A673 (cell line): ENCODE measurements at regions not wholly inside any gene's neighbourhood (a gene's known extent, or its start where the extent isn't known, plus 50 kb on each side); places are given as distances from the start of the nearest gene placed in this dataset.
A peak's percentile ranks its signal among the peaks of the same experiment; 100 is the strongest.
"Not testable (repeated sequence)": the region's sequence is repeated elsewhere in the genome, so short reads cannot be mapped to it uniquely, and the experiment has no call there.

Source experiments
- BruUV-seq: library from RNA; stranded (reverse); fragments of 400-500 nt; replicated peaks from 2 replicates; lab custom pipeline; 2021; lab: Mats Ljungman, UMichigan
- CTCF ChIA-PET: fragments of 300-600 bp; sonication (Branson Sonifier 250); formaldehyde crosslinking; loops from one replicate; lab custom pipeline; 2022; ENCODE audit warnings: antibody characterized with exemption; lab: Charles Lee
- POLR2A ChIA-PET: fragments of 300-600 bp; sonication (Branson Sonifier 250); formaldehyde crosslinking; loops from one replicate; lab custom pipeline; 2022; ENCODE audit warnings: antibody characterized with exemption; ENCODE audit not compliant: low non-redundant PET; lab: Charles Lee
- DNase-seq: peaks from one replicate; pipeline ENCODE4 v3.0.0-alpha.2; 2015; ENCODE audit warnings: low spot score
- H3K27ac ChIP-seq: fragments of 200-600 bp; sonication (generic); 2 replicates; pipeline ENCODE4 v1.5.1; 2016; ENCODE audit warnings: mixed run types, low read depth, mild to moderate bottlenecking, mixed read lengths, antibody characterized with exemption, low read length; ENCODE audit not compliant: poor library complexity, severe bottlenecking
- H3K27me3 ChIP-seq: fragments of 200-600 bp; sonication (generic); replicated peaks from 2 replicates; pipeline ENCODE4 v1.6.1; 2017; ENCODE audit warnings: mixed run types, low read depth, mild to moderate bottlenecking, mixed read lengths, antibody characterized with exemption, low read length; ENCODE audit not compliant: insufficient read depth, poor library complexity
- H3K36me3 ChIP-seq: fragments of 200-600 bp; sonication (generic); 2 replicates; pipeline ENCODE4 v1.6.1; 2016; ENCODE audit warnings: mixed run types, mild to moderate bottlenecking, mixed read lengths, antibody characterized with exemption, low read length; ENCODE audit not compliant: insufficient read depth, poor library complexity, severe bottlenecking
- H3K4me1 ChIP-seq: fragments of 200-600 bp; sonication (generic); 2 replicates; pipeline ENCODE4 v1.6.1; 2017; ENCODE audit warnings: mixed run types, mild to moderate bottlenecking, mixed read lengths, antibody characterized with exemption, low read length; ENCODE audit not compliant: insufficient read depth, poor library complexity, severe bottlenecking
- H3K4me3 ChIP-seq: fragments of 200-600 bp; sonication (generic); 2 replicates; pipeline ENCODE4 v1.5.1; 2016; ENCODE audit warnings: low read depth, mixed run types, mild to moderate bottlenecking, mixed read lengths, low read length; ENCODE audit not compliant: poor library complexity, severe bottlenecking
- H3K9me3 ChIP-seq: fragments of 200-600 bp; sonication (generic); 2 replicates; pipeline ENCODE4 v1.6.1; 2016; ENCODE audit warnings: mixed run types, low read depth, mild to moderate bottlenecking, mixed read lengths, antibody characterized with exemption, low read length; ENCODE audit not compliant: poor library complexity, severe bottlenecking
- EZH2 ChIP-seq: fragments of 200-600 bp; sonication (generic); IDR thresholded peaks from 2 replicates; pipeline ENCODE4 v1.6.1; 2017; ENCODE audit warnings: borderline replicate concordance, low read depth, mild to moderate bottlenecking, mixed read lengths, antibody characterized with exemption, low read length; ENCODE audit not compliant: poor library complexity, severe bottlenecking
- intact Hi-C: fragments of 100-400 bp; cut with micrococcal nuclease; formaldehyde crosslinking; loops from one replicate; pipeline ENCODE4 v1.10.0; 2022; ENCODE audit not compliant: unreplicated experiment
- TF ChIP-seq, protein P1 (sequence below): fragments of 300-800, 200-600 bp; sonication (generic); conservative IDR thresholded peaks from 2 replicates; pipeline ENCODE4 v1.5.1; 2017; ENCODE audit warnings: low read depth, mild to moderate bottlenecking, antibody characterized with exemption, low read length, moderate library complexity, mixed read lengths

DNA sequence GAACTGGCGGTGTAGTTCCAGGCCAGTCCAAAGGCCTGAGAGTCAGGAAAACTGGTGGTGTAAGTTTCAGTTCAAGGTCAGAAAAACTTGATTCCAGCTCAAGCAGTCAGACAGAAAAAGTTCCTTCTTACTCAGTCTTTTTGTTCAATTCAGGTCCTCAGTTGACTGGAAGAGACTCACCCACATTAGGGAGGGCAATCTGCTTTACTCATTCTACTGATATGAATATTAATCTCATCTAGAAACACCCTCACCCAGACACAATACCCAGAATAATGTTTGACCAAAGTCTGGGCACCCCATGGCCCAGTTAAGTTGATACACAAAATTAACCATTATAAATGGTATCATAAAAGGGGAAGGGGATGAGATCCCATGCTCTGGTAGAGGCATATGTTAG is 50.1 kb upstream of the LTA4H start:
- Histone ChIP-seq H3K4me3 (no peak overlapping the region), H3K27ac (no peak overlapping the region), H3K36me3 (no peaks in the 10 kb centered on the region), H3K9me3 (no peaks in the 10 kb centered on the region), H3K4me1 (no peaks in the 10 kb centered on the region), H3K27me3 (no peaks in the 10 kb centered on the region)
- no peak for DNase-seq
- POLR2A ChIA-PET, result no interaction called here
- intact Hi-C loops, result no loop called here
- CTCF ChIA-PET, result no interaction called here
- TF ChIP-seq EZH2, result no peak
- TF ChIP-seq, protein P1, sequence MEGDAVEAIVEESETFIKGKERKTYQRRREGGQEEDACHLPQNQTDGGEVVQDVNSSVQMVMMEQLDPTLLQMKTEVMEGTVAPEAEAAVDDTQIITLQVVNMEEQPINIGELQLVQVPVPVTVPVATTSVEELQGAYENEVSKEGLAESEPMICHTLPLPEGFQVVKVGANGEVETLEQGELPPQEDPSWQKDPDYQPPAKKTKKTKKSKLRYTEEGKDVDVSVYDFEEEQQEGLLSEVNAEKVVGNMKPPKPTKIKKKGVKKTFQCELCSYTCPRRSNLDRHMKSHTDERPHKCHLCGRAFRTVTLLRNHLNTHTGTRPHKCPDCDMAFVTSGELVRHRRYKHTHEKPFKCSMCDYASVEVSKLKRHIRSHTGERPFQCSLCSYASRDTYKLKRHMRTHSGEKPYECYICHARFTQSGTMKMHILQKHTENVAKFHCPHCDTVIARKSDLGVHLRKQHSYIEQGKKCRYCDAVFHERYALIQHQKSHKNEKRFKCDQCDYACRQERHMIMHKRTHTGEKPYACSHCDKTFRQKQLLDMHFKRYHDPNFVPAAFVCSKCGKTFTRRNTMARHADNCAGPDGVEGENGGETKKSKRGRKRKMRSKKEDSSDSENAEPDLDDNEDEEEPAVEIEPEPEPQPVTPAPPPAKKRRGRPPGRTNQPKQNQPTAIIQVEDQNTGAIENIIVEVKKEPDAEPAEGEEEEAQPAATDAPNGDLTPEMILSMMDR, result no peak
- no TSS peak for BruUV-seq

DNA sequence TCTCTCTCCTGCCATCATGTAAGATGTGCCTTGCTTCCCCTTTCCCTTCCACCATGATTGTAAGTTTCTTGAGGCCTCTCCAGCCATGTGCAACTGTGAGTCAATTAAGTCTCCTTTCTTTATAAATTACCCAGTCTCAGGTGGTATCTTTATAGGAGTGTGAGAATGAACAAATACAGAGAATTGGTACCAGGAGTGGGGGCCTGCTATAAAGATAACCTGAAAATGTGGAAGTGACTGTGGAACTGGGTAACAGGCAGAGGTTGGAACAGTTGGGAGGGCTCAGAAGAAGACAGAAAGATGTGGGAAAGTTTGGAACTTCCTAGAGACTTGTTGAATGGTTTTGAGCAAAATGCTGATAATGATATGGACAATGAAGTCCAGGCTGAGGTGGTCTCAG is 50.8 kb upstream of the LTA4H start:
- CTCF ChIA-PET, H3K27ac ChIP-seq, BruUV-seq, H3K4me3 ChIP-seq, DNase-seq, H3K4me1 ChIP-seq, H3K27me3 ChIP-seq, H3K36me3 ChIP-seq, H3K9me3 ChIP-seq, POLR2A ChIA-PET, intact Hi-C loops: not testable (repeated sequence)

DNA sequence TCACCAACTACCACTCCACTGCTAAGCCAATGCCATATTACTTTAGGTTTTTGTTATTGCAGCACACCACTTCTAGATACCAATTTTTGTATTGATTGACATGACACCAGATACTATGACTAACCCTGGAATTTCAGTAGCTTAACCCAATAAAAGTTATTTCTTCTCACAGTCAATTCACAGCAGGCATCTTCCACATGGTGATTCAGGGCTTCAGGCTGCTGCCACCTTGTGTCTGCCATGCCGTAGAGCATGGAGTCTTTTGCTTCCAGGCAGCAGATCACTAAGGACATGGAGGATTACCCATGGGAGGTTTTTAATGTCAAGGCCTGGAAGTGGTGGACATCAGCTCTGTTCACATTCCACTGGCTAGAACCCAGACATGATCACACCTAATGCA is 56.4 kb upstream of the LTA4H start:
- H3K4me1 ChIP-seq, result no peaks in the 10 kb centered on the region
- ChIA-PET POLR2A (no interaction called here), CTCF (no interaction called here)
- no peaks in the 10 kb centered on the region for H3K9me3 ChIP-seq
- H3K27me3 ChIP-seq, result no peaks in the 10 kb centered on the region
- TF ChIP-seq, protein P1, result peak; percentile 36
- no peak for TF ChIP-seq EZH2
- no peak overlapping the region for H3K4me3 ChIP-seq
- DNase-seq, result peak; percentile 25
- H3K27ac ChIP-seq, result no peak overlapping the region
- H3K36me3 ChIP-seq, result no peaks in the 10 kb centered on the region
- no TSS peak for BruUV-seq
- intact Hi-C loops, result no loop called here

DNA sequence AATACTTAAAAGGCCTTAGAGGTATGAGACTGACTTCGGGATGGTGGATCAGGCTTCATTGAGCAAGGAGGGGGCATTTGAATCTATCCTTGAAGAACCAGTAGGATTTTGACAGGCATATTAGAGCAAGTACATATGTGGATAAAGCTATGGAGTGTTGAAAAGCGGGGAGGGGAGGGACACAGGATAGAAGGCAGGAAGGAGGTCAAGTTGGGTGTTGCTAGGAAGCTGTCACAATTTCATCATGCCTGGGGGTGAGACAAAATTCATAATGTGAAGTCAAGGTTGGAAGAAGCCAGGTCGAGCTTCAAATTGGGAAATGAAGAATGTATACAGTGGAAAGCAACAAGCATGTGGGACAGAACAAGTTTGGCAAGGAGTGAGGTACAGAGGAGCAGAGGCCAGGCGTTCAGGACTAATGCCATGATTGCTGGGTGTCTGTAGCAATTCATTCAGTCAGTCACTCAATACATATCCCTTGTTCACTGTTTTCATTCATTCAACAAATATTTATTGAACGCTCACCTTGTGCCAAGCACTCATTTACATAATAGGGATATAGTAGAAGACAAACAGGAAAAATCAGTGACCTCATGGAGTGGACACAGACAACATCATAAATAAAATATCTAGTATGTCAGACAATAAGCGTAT is 58.3 kb upstream of the LTA4H start:
- CTCF ChIA-PET, result no interaction called here
- no TSS peak for BruUV-seq
- intact Hi-C loops, result no loop called here

More for the DNA sequence above, 58.3 kb upstream of the LTA4H start:
- Histone ChIP-seq H3K4me3 (no peak overlapping the region), H3K4me1 (no peaks in the 10 kb centered on the region), H3K36me3 (no peaks in the 10 kb centered on the region), H3K9me3 (no peaks in the 10 kb centered on the region), H3K27ac (no peak overlapping the region), H3K27me3 (no peaks in the 10 kb centered on the region)
- TF ChIP-seq, protein P1, result no peak
- no peak for TF ChIP-seq EZH2
- DNase-seq, result no peak
- POLR2A ChIA-PET, result no interaction called here
